ENCODE measurements at regions not wholly inside any gene's neighbourhood (a gene's known extent, or its start where the extent isn't known, plus 50 kb on each side); places are given as distances from the start of the nearest gene placed in this dataset.
"Not testable (repeated sequence)": the region's sequence is repeated elsewhere in the genome, so short reads cannot be mapped to it uniquely, and the experiment has no call there.

- H3K36me3 ChIP-seq (ENCODE audit: control insufficient read depth, insufficient read depth, low read length), result no peaks in the 10 kb centered on the region
- no peak overlapping the region for H3K4me2 ChIP-seq (ENCODE audit: low read length)
- no peak overlapping the region for H3K4me3 ChIP-seq (ENCODE audit: low read depth, low read length)
- no peaks in the 10 kb centered on the region for H3K79me2 ChIP-seq
- no peak overlapping the region for H2AFZ ChIP-seq
- no peaks in the 10 kb centered on the region for H3K9me3 ChIP-seq (ENCODE audit: control insufficient read depth, low read length)
- H3K9ac ChIP-seq, result no peak overlapping the region
- no peaks in the 10 kb centered on the region for H3K27me3 ChIP-seq (ENCODE audit: control insufficient read depth, insufficient read depth, low read length)
- H3K4me1 ChIP-seq, result no peaks in the 10 kb centered on the region
- no peak for TF ChIP-seq CTCF (IDR thresholded peaks at IDR 0.05)
- no peak overlapping the region for H3K27ac ChIP-seq
Observed at GRCh38 chr9:78144663-78145377, 91.1 kb upstream of the CEP78 start.

- H3K9ac ChIP-seq, result no peak overlapping the region
- H3K9me3 ChIP-seq (ENCODE audit: control insufficient read depth, low read length), result no peaks in the 10 kb centered on the region
- no peaks in the 10 kb centered on the region for H3K27me3 ChIP-seq (ENCODE audit: control insufficient read depth, insufficient read depth, low read length)
- H2AFZ ChIP-seq, result no peak overlapping the region
- H3K4me1 ChIP-seq, result no peaks in the 10 kb centered on the region
- H3K4me2 ChIP-seq (ENCODE audit: low read length), result no peak overlapping the region
- no peaks in the 10 kb centered on the region for H3K79me2 ChIP-seq
- H3K27ac ChIP-seq, result no peak overlapping the region
- no peak overlapping the region for H3K4me3 ChIP-seq (ENCODE audit: low read depth, low read length)
- no peak for TF ChIP-seq CTCF (IDR thresholded peaks at IDR 0.05)
- no peaks in the 10 kb centered on the region for H3K36me3 ChIP-seq (ENCODE audit: control insufficient read depth, insufficient read depth, low read length)
Observed at GRCh38 chr9:78144008-78144381, 91.9 kb upstream of the CEP78 start.

- Histone ChIP-seq H3K9me3 (ENCODE audit: control insufficient read depth, low read length) (no peaks in the 10 kb centered on the region), H3K27ac (no peak overlapping the region), H3K36me3 (ENCODE audit: control insufficient read depth, insufficient read depth, low read length) (no peaks in the 10 kb centered on the region), H3K4me3 (ENCODE audit: low read depth, low read length) (no peak overlapping the region), H2AFZ (no peak overlapping the region), H3K4me2 (ENCODE audit: low read length) (no peak overlapping the region), H3K4me1 (no peaks in the 10 kb centered on the region), H3K79me2 (no peaks in the 10 kb centered on the region), H3K9ac (no peak overlapping the region), H3K27me3 (ENCODE audit: control insufficient read depth, insufficient read depth, low read length) (no peaks in the 10 kb centered on the region)
- TF ChIP-seq CTCF (IDR thresholded peaks at IDR 0.05), result no peak
Observed at GRCh38 chr9:78143281-78144007, 92.4 kb upstream of the CEP78 start.

GRCh38 chr9:78142264-78142663 lies 93.6 kb upstream of the CEP78 start:
- H3K4me2 ChIP-seq (ENCODE audit: low read length), result not testable (repeated sequence)

GRCh38 chr9:78133751-78134150 lies 102.1 kb upstream of the CEP78 start:
- Histone ChIP-seq H3K79me2 (no peaks in the 10 kb centered on the region), H3K9me3 (ENCODE audit: control insufficient read depth, low read length) (no peaks in the 10 kb centered on the region), H3K4me3 (ENCODE audit: low read depth, low read length) (no peak overlapping the region), H2AFZ (no peak overlapping the region), H3K4me2 (ENCODE audit: low read length) (no peak overlapping the region), H3K27me3 (ENCODE audit: control insufficient read depth, insufficient read depth, low read length) (no peaks in the 10 kb centered on the region), H3K4me1 (no peaks in the 10 kb centered on the region), H3K36me3 (ENCODE audit: control insufficient read depth, insufficient read depth, low read length) (no peaks in the 10 kb centered on the region), H3K27ac (no peak overlapping the region), H3K9ac (no peak overlapping the region)
- no peak for TF ChIP-seq CTCF (IDR thresholded peaks at IDR 0.05)

More at GRCh38 chr9:78142264-78142663, 93.6 kb upstream of the CEP78 start:
- H3K27ac ChIP-seq; H3K27me3 ChIP-seq (ENCODE audit: control insufficient read depth, insufficient read depth, low read length); H3K79me2 ChIP-seq; H2AFZ ChIP-seq; H3K9ac ChIP-seq; H3K4me1 ChIP-seq; H3K9me3 ChIP-seq (ENCODE audit: control insufficient read depth, low read length); H3K4me3 ChIP-seq (ENCODE audit: low read depth, low read length); H3K36me3 ChIP-seq (ENCODE audit: control insufficient read depth, insufficient read depth, low read length): not testable (repeated sequence)
